C4-2B (cell line): ENCODE measurements at regions not wholly inside any gene's neighbourhood (a gene's known extent, or its start where the extent isn't known, plus 50 kb on each side); places are given as distances from the start of the nearest gene placed in this dataset.

Source experiments
- ZFX ChIP-seq: fragments of 450-650 bp; IDR thresholded peaks from 2 replicates; pipeline ENCODE4 v1.6.1; 2017
- TF ChIP-seq, protein P1 (sequence below): fragments of 450-650 bp; conservative IDR thresholded peaks from 2 replicates; pipeline ENCODE4 v1.5.1; 2017; ENCODE audit warnings: mild to moderate bottlenecking

DNA sequence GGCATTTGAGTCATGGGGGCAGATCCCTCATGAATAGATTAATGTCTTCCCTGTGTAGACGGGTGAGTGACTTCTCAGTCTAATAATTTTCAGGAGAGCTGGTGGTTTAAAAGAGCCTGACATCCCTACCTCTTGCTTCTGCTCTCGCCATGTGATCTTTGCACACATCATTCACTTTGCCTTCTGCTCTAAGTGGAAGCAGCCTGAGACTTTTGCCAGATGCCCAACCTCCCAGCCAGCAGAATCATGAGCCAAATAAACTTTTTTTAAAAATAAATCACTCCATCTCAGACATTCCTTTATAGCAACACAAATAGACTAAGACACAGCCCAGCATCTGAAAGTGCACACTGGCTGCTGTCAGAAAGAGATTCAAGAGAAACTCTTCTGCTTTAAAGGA lies 155.2 kb downstream of the ZNF365 start:
- TF ChIP-seq, protein P1, sequence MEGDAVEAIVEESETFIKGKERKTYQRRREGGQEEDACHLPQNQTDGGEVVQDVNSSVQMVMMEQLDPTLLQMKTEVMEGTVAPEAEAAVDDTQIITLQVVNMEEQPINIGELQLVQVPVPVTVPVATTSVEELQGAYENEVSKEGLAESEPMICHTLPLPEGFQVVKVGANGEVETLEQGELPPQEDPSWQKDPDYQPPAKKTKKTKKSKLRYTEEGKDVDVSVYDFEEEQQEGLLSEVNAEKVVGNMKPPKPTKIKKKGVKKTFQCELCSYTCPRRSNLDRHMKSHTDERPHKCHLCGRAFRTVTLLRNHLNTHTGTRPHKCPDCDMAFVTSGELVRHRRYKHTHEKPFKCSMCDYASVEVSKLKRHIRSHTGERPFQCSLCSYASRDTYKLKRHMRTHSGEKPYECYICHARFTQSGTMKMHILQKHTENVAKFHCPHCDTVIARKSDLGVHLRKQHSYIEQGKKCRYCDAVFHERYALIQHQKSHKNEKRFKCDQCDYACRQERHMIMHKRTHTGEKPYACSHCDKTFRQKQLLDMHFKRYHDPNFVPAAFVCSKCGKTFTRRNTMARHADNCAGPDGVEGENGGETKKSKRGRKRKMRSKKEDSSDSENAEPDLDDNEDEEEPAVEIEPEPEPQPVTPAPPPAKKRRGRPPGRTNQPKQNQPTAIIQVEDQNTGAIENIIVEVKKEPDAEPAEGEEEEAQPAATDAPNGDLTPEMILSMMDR, result no peak
- TF ChIP-seq ZFX, result no peak
